HG02885 (cell line): ENCODE measurements at regions not wholly inside any gene's neighbourhood (a gene's known extent, or its start where the extent isn't known, plus 50 kb on each side); places are given as distances from the start of the nearest gene placed in this dataset.

Experiments
- ATAC-seq: cut with Tn5 transposase; IDR thresholded peaks from one replicate; pipeline ENCODE4 v1.9.1; 2021; ENCODE audit warnings: mild to moderate bottlenecking; ENCODE audit not compliant: unreplicated experiment, poor library complexity

- no peak for ATAC-seq
These were observed 160.8 kb upstream of the GPR149 start for GRCh38 chr3:154590675-154591384.

- no peak for ATAC-seq
These were observed 158.8 kb upstream of the GPR149 start for GRCh38 chr3:154588831-154589230.

- ATAC-seq = no peak
These were observed 155.0 kb upstream of the GPR149 start for GRCh38 chr3:154584974-154585373.

GRCh38 chr3:154584041-154584440, 154.1 kb upstream of the GPR149 start:
- ATAC-seq = no peak

- no peak for ATAC-seq
These were observed 153.2 kb upstream of the GPR149 start for GRCh38 chr3:154583086-154583634.

GRCh38 chr3:154582501-154582900, 152.5 kb upstream of the GPR149 start:
- no peak for ATAC-seq

GRCh38 chr3:154571553-154572226, 141.7 kb upstream of the GPR149 start:
- ATAC-seq = no peak

- no peak for ATAC-seq
These were observed 138.1 kb upstream of the GPR149 start for GRCh38 chr3:154568064-154568463.

GRCh38 chr3:154559623-154560022, 129.6 kb upstream of the GPR149 start:
- no peak for ATAC-seq

GRCh38 chr3:154552338-154552737, 122.3 kb upstream of the GPR149 start:
- no peak for ATAC-seq

GRCh38 chr3:154549391-154549790, 119.4 kb upstream of the GPR149 start:
- no peak for ATAC-seq

- ATAC-seq = no peak
These were observed 118.4 kb upstream of the GPR149 start for GRCh38 chr3:154548341-154548740.

GRCh38 chr3:154542837-154543236, 112.8 kb upstream of the GPR149 start:
- no peak for ATAC-seq

GRCh38 chr3:154540950-154541604, 111.1 kb upstream of the GPR149 start:
- no peak for ATAC-seq

GRCh38 chr3:154538566-154539360, 108.8 kb upstream of the GPR149 start:
- no peak for ATAC-seq

- no peak for ATAC-seq
These were observed 106.8 kb upstream of the GPR149 start for GRCh38 chr3:154536751-154537150.

- ATAC-seq = no peak
These were observed 92.1 kb upstream of the GPR149 start for GRCh38 chr3:154522036-154522602.

- ATAC-seq = no peak
These were observed 87.4 kb upstream of the GPR149 start for GRCh38 chr3:154517404-154517803.

- ATAC-seq = no peak
These were observed 85.9 kb upstream of the GPR149 start for GRCh38 chr3:154515921-154516320.

GRCh38 chr3:154510780-154511179, 80.8 kb upstream of the GPR149 start:
- ATAC-seq = peak; percentile 62
